ENCODE measurements at regions not wholly inside any gene's neighbourhood (a gene's known extent, or its start where the extent isn't known, plus 50 kb on each side); places are given as distances from the start of the nearest gene placed in this dataset.

- TF ChIP-seq, protein P1, sequence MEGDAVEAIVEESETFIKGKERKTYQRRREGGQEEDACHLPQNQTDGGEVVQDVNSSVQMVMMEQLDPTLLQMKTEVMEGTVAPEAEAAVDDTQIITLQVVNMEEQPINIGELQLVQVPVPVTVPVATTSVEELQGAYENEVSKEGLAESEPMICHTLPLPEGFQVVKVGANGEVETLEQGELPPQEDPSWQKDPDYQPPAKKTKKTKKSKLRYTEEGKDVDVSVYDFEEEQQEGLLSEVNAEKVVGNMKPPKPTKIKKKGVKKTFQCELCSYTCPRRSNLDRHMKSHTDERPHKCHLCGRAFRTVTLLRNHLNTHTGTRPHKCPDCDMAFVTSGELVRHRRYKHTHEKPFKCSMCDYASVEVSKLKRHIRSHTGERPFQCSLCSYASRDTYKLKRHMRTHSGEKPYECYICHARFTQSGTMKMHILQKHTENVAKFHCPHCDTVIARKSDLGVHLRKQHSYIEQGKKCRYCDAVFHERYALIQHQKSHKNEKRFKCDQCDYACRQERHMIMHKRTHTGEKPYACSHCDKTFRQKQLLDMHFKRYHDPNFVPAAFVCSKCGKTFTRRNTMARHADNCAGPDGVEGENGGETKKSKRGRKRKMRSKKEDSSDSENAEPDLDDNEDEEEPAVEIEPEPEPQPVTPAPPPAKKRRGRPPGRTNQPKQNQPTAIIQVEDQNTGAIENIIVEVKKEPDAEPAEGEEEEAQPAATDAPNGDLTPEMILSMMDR (IDR thresholded peaks at IDR 0.05), result no peak
- TF ChIP-seq EZH2 (IDR thresholded peaks at IDR 0.05) (no peak), EZH2phosphoT487 (IDR thresholded peaks at IDR 0.05) (no peak)
Observed at GRCh38 chr2:153394247-153394646, 84.3 kb downstream of the RPRM start.
